B cell (primary cell): ENCODE measurements at regions not wholly inside any gene's neighbourhood (a gene's known extent, or its start where the extent isn't known, plus 50 kb on each side); places are given as distances from the start of the nearest gene placed in this dataset.

Experiments
- CTCF ChIP-seq: fragments of 200-600 bp; IDR thresholded peaks from one replicate; pipeline ENCODE4 v1.8.0; 2022; ENCODE audit warnings: antibody characterized with exemption, mild to moderate bottlenecking
- EZH2 ChIP-seq: IDR thresholded peaks from 2 replicates; pipeline ENCODE4 v1.6.1; 2012; ENCODE audit warnings: borderline replicate concordance, low read depth, mild to moderate bottlenecking, moderate library complexity, low read length; ENCODE audit not compliant: insufficient read depth, poor library complexity, severe bottlenecking

GRCh38 chr13:67964091-67964490 is 734.0 kb upstream of the PCDH9 start:
- TF ChIP-seq CTCF (no peak), EZH2 (no peak)
